Adrenal gland (tissue), 9 donors: ENCODE measurements at regions not wholly inside any gene's neighbourhood (a gene's known extent, or its start where the extent isn't known, plus 50 kb on each side); places are given as distances from the start of the nearest gene placed in this dataset.

Experiments
- DNase-seq, 7 donors: peaks; one replicate each; pipeline ENCODE4 v3.0.0-alpha.2; 2019 to 2020
- H3K27ac ChIP-seq, 5 donors: fragments of 200-600 bp; sonication (generic) in 4 of 5; 1 replicate in 3 of 5; 2 replicates in 2 of 5; pipeline versions ENCODE4 v1.5.1 to v1.8.0; 2016 to 2020; ENCODE audit warnings: mild to moderate bottlenecking in 1 of 5
- H3K27me3 ChIP-seq: fragments of 200-600 bp; 2 replicates; pipeline ENCODE4 v1.8.0; 2021
- H3K36me3 ChIP-seq, 2 donors: fragments of 200-600 bp; replicated peaks in 1 of 2; 1 replicate in 1 of 2; 2 replicates in 1 of 2; pipeline versions ENCODE4 v1.5.1 to v1.8.0; 2018 to 2022
- H3K4me1 ChIP-seq, 2 donors: fragments of 200-600 bp; replicated peaks in 1 of 2; 1 replicate in 1 of 2; 2 replicates in 1 of 2; pipeline versions ENCODE4 v1.5.1 to v1.8.0; 2018 to 2021
- H3K4me3 ChIP-seq, 4 donors: fragments of 200-600 bp; sonication (generic) in 3 of 4; one replicate each; pipeline ENCODE4 v1.5.1; 2016 to 2018
- H3K9me3 ChIP-seq, 3 donors: fragments of 200-600 bp; sonication (generic) in 1 of 3; replicated peaks in 1 of 3; 1 replicate in 2 of 3; 2 replicates in 1 of 3; pipeline versions ENCODE4 v1.5.1 to v1.8.0; 2016 to 2021
- POLR2A ChIP-seq, 2 donors: fragments of 450-650 bp; IDR thresholded peaks; one replicate each; pipeline ENCODE4 v1.6.1; 2017; ENCODE audit warnings: antibody characterized with exemption in 2 of 2, mild to moderate bottlenecking in 2 of 2, moderate library complexity in 1 of 2
- WGBS, 4 donors: extraction: QIAGEN DNeasy Blood & Tissue Kit in 2 of 4; methylation state at CpG; one replicate each; pipeline versions ENCODE4 v1.1.5 to v1.1.7; 2013 to 2017; 5-methylcytosine and 5-hydroxymethylcytosine counted together
- intact Hi-C, 2 donors: fragments of 100-400 bp; cut with DNase I; formaldehyde crosslinking; loops; one replicate each; pipeline versions ENCODE4 v1.14.1 to v1.15.0; 2022 to 2023
- TF ChIP-seq, protein P1 (sequence below), 6 experiments: fragments of 450-650 bp in 4 of 6; fragments of 200-600 bp in 2 of 6; sonication (generic) in 1 of 6; IDR thresholded peaks; 1 replicate in 5 of 6; 2 replicates in 1 of 6; pipeline versions ENCODE4 v1.5.1 to v1.8.0; 2016 to 2021; ENCODE audit warnings: antibody characterized with exemption in 6 of 6, mild to moderate bottlenecking in 2 of 6, moderate library complexity in 1 of 6
- donor health status: healthy with polysubstance abuse.
- donor health status: Bipolar disorder and iron deficiency.
- donor health status: DM: yes; HTN: yes; CAD: no.
- donor health status: DM: no; HTN: no; CAD: no.
- donor health status: DM: no; HTN: no; CAD: no.

DNA sequence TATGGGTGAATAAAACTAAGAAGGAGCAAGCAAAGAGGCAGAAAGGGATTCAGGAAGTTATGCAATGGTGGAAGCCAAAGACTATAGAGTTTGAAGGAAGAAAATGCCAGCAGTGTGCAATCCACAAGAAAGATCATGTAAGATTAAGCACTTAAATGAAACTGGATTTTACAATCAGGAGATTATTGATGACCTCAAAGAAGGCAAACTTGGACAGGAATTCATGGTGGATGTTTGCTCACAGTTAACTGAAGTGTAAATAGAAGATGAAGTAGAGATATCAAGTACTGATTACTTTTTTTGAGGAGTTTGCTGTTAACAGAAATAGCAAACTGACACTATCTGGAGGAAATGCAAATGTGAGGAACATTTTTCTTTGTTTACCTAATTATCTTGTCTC is 308.9 kb downstream of the RND3 start:
- TF ChIP-seq, protein P1, sequence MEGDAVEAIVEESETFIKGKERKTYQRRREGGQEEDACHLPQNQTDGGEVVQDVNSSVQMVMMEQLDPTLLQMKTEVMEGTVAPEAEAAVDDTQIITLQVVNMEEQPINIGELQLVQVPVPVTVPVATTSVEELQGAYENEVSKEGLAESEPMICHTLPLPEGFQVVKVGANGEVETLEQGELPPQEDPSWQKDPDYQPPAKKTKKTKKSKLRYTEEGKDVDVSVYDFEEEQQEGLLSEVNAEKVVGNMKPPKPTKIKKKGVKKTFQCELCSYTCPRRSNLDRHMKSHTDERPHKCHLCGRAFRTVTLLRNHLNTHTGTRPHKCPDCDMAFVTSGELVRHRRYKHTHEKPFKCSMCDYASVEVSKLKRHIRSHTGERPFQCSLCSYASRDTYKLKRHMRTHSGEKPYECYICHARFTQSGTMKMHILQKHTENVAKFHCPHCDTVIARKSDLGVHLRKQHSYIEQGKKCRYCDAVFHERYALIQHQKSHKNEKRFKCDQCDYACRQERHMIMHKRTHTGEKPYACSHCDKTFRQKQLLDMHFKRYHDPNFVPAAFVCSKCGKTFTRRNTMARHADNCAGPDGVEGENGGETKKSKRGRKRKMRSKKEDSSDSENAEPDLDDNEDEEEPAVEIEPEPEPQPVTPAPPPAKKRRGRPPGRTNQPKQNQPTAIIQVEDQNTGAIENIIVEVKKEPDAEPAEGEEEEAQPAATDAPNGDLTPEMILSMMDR (IDR thresholded peaks at IDR 0.05) = no peak
- TF ChIP-seq POLR2A (IDR thresholded peaks at IDR 0.05) = no peak
- intact Hi-C loops = no loop called here
- Histone ChIP-seq H3K27me3 (no peaks in the 10 kb centered on the region), H3K4me3 (no peak overlapping the region), H3K4me1 (no peaks in the 10 kb centered on the region), H3K9me3 (no peaks in the 10 kb centered on the region), H3K27ac (no peak overlapping the region), H3K36me3 (no peaks in the 10 kb centered on the region)
- DNase-seq = no peak

DNA sequence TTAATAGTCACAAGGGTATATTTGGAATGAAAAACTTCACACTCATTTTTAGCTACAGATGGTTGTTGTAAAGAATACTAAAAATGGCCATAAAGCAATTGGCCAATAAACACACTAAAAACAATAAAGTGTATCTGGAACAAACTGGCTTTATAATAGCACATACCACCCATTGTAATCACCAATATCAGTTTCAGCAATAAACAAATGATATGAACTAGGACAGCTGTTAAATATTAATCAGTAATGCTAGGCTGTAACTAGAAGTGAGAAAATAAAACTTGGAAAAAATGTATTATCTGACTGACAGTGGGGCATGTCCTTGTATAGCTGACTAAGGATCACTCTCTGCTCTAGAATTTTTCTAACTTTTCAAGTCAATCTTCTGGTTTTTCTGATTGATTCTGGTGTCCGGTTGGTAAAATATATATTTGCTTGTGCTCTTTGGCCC is 312.5 kb downstream of the RND3 start:
- Histone ChIP-seq H3K27ac (no peak overlapping the region), H3K9me3 (no peaks in the 10 kb centered on the region), H3K4me1 (no peaks in the 10 kb centered on the region), H3K4me3 (no peak overlapping the region), H3K27me3 (no peaks in the 10 kb centered on the region), H3K36me3 (no peaks in the 10 kb centered on the region)
- WGBS, 4 donors = 36 to 63% (median 44%) methylated on average over 1 of the region's 1 CpG
- intact Hi-C loops = no loop called here
- no peak for DNase-seq
- TF ChIP-seq, protein P1 (IDR thresholded peaks at IDR 0.05) = no peak
- no peak for TF ChIP-seq POLR2A (IDR thresholded peaks at IDR 0.05)

DNA sequence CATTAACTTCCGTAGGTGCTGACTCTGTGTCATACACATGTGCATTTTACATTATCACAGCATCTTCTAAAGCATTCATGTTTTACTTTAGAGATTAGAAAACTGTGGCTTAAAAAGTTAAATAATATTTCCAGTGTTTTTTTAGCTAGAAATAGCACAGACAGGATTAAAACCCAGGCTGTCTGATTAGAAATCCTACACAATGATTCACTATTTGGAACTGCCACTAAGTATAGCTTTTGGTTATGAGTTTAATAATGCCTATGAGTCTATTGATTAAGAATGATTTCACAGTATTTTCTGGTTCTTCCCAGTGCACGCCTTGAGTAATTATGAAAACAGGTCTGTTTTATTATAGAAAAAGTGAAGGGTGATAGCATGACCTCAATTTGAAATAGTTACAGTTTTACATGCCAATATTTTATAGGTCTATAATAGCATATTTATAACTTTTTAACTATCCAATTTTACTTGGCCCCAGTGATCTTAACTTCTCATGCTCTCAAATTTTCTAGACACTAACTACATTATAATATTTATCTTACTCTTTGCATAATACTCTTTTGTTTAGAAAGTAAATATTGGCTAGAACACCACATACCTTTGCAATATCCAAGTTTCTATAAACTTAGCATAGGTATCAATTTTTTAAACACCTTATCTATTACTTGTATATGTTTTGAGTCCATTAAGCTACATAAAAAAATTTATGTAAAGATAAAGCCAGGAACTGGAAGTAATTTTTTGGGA is 313.2 kb downstream of the RND3 start:
- 91 to 94% (median 92%) methylated on average over 2 of the region's 2 CpGs for WGBS, 4 donors
- no peaks in the 10 kb centered on the region for H3K9me3 ChIP-seq

DNA sequence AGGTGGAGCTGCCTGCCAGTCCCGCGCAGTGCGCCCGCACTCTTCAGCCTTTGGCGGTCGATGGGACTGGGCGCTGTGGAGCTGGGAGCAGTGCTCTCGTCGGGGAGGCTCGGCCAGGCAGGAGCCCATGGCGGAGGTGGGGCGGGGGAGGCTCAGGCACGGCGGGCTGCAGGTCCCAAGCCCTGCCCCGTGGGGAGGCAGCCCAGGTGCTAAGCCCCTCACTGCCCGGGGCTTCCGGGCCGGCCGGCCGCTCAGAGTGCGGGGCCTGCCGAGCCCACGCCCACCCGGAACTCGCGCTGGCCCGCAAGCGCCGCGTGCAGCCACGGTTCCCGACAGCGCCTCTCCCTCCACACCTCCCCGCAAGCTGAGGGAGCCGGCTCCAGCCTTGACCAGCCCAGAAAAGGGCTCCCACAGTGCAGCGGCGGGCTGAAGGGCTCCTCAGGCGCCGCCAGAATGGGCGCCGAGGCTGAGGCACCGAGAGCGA is 316.4 kb downstream of the RND3 start:
- DNase-seq = no peak
- intact Hi-C loops = no loop called here
- H3K36me3 ChIP-seq = no peaks in the 10 kb centered on the region
- H3K4me3 ChIP-seq = no peak overlapping the region
- peaks cover 0 to 10% of the 10 kb centered on the region in 2 donors for H3K4me1 ChIP-seq
- TF ChIP-seq, protein P1 (IDR thresholded peaks at IDR 0.05) = no peak
- TF ChIP-seq POLR2A (IDR thresholded peaks at IDR 0.05) = no peak
- 97 to 99% (median 98%) methylated on average over 14 to 43 of the region's 43 CpGs for WGBS, 4 donors
- no peak overlapping the region for H3K27ac ChIP-seq
- H3K9me3 ChIP-seq = no peaks in the 10 kb centered on the region
- H3K27me3 ChIP-seq = no peaks in the 10 kb centered on the region

More for the DNA sequence above, 313.2 kb downstream of the RND3 start:
- TF ChIP-seq POLR2A (IDR thresholded peaks at IDR 0.05) = no peak
- Histone ChIP-seq H3K27ac (no peak overlapping the region), H3K4me3 (no peak overlapping the region), H3K4me1 (peaks cover 0 to 2% of the 10 kb centered on the region in 2 donors), H3K36me3 (no peaks in the 10 kb centered on the region), H3K27me3 (no peaks in the 10 kb centered on the region)
- DNase-seq = no peak
- intact Hi-C loops = no loop called here

DNA sequence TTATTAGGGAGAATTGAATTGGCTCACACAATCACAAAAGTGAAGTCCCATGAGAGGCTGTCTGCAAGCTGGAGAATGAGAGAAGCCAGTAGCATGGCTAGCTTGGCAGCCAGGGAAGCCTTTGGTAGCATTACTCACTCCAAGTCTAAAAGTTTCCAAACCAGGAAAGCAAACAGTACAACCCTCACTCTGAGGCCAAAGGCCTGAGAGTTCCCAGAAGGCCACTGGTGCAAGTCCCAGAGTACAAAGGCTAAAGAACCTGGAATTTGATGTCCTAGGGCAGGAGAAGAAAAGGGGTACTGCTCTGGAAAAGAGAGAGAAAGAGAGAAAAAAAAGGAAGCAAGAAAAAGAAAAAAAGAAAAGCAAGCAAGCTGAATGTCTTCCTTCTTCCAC is 318.2 kb downstream of the RND3 start:
- no peak overlapping the region for H3K4me3 ChIP-seq
- no peaks in the 10 kb centered on the region for H3K36me3 ChIP-seq
- H3K9me3 ChIP-seq = no peaks in the 10 kb centered on the region
- no peak for TF ChIP-seq POLR2A (IDR thresholded peaks at IDR 0.05)
- TF ChIP-seq, protein P1 (IDR thresholded peaks at IDR 0.05) = no peak
- H3K27ac ChIP-seq = no peak overlapping the region
- intact Hi-C loops = no loop called here
- DNase-seq = peak in 2 of 7 donors; percentile 39 to 42
- no peaks in the 10 kb centered on the region for H3K27me3 ChIP-seq
- H3K4me1 ChIP-seq = peaks cover 0 to 10% of the 10 kb centered on the region in 2 donors
